ENCODE measurements at regions not wholly inside any gene's neighbourhood (a gene's known extent, or its start where the extent isn't known, plus 50 kb on each side); places are given as distances from the start of the nearest gene placed in this dataset.

DNA sequence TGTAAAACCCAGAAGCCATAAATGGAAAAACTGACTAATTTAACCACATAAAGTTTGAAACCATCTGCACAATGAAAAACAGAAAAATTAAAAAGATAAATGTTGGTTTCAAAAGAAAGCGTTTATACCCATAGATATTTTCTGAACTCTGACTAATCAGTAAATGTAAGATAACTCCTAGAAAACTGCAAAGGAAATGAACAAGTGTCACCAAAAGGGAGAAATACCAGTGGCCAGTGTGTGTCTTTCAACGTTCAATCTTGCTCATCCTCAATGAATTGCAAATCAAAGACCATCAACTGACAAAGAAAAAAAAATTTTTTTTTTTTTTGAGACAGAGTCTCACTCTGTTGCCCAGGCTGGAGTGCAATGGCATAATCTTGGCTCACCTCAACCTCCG, 180.1 kb downstream of the SYK start:
- TF ChIP-seq, protein P1, sequence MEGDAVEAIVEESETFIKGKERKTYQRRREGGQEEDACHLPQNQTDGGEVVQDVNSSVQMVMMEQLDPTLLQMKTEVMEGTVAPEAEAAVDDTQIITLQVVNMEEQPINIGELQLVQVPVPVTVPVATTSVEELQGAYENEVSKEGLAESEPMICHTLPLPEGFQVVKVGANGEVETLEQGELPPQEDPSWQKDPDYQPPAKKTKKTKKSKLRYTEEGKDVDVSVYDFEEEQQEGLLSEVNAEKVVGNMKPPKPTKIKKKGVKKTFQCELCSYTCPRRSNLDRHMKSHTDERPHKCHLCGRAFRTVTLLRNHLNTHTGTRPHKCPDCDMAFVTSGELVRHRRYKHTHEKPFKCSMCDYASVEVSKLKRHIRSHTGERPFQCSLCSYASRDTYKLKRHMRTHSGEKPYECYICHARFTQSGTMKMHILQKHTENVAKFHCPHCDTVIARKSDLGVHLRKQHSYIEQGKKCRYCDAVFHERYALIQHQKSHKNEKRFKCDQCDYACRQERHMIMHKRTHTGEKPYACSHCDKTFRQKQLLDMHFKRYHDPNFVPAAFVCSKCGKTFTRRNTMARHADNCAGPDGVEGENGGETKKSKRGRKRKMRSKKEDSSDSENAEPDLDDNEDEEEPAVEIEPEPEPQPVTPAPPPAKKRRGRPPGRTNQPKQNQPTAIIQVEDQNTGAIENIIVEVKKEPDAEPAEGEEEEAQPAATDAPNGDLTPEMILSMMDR (IDR thresholded peaks at IDR 0.05), result no peak
- TF ChIP-seq POLR2AphosphoS5 (IDR thresholded peaks at IDR 0.05), result no peak

All from breast epithelium (tissue), 3 donors.